T-helper 22 cell (primary cell): ENCODE measurements at regions not wholly inside any gene's neighbourhood (a gene's known extent, or its start where the extent isn't known, plus 50 kb on each side); places are given as distances from the start of the nearest gene placed in this dataset.

Source experiments
- DNase-seq: peaks from one replicate; pipeline ENCODE4 v3.0.0-alpha.2; 2020; ENCODE audit warnings: low read depth

DNA sequence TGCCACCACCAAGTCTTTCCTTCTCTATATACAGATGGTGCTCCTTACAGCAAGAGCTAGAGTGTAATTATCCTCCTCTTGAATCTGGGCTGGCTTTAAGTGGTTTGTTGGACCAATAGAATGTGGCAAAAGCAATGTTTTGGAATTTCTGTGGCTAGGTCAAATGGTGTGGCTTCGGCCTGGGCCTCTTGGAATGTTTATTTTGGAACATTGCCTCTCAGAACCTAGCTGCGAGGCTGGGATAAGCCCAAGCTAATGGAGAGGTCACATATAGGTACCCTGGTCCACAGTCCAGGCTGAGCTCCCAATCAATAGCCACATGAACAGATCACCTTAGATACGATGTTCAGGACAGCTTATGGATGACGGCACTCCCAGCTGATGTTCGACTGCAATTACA is 556.7 kb downstream of the TYW1 start:
- DNase-seq: no peak

DNA sequence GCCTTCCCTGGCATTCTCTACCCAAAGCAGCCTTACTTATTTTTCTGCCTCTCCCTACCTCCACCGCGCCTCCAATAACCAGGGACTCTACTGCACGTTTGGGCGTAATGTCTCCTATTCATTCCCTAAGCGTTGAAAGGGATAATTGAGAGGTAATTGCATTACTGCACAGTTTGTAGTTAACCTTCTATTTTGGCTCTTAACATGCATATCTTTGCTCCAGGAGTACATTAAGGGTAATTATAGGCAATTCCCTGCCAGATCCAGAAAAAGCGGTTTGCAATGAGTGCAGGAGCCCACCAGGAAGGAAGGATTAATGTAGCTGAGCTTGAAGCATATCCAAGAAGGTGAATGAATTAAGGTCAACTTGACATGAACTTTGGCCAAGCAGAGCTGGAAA is 558.4 kb downstream of the TYW1 start:
- DNase-seq: no peak

DNA sequence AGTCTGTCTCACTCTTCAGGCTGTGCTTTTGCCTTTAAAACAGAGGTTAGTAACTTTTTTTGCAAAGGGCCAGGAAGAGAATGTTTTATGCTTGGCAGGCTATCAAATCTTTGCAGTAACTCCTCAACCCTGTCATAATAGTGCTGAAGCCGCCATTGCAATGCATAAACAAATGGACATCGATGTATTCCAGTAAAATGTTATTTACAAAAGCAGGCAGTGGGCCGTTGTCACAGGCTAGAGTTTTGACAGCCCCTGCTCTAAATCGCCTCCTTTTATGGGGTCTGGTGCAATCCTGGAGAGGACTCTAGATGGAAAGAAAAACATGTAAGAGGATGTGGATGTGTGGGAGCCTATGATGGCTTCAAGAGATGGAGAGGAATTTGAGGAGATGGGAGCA is 568.3 kb downstream of the TYW1 start:
- no peak for DNase-seq

DNA sequence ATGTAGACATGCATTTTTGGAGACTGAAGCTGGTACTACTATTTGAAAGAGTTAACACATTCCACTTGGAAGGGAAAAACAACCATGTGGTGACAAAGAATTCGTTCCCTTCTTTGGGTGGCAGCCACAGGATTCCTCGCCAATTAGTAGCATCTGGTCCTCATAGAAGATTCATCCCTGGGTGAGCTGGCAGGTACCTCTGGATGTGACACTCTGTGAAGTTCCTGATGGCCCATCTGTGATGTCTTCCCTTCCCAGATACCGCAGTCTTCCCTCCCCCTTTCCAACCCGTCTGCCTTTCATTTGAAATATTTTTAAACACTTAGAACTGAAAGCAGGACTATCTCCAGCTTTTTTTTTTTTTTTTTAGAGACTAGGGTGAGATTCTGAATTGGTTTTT is 569.5 kb downstream of the TYW1 start:
- no peak for DNase-seq

DNA sequence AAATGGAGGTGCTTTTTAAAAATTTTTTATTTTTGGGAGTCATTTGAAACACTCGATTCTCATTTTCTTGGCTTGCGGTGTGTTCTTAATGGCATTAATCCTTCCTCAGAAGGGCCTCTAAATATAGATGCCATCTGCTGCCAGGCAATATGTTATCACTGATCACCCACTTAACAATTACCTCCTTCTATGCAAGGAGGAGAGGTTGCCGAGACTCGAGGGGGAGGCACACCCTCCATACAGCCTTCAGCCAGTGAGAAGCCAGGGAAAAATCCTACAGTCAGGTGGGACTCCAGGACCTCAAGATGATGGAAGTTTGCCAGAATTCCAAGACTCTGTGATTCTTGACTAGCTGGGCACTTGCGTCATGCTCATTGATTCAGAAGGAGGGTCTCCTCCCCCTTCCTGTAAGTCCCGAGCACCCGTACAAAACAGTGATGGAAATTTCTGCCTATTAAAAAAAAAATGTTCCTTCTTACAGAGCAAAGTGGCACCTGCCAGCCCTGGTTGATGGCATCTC is 574.5 kb downstream of the TYW1 start:
- no peak for DNase-seq

DNA sequence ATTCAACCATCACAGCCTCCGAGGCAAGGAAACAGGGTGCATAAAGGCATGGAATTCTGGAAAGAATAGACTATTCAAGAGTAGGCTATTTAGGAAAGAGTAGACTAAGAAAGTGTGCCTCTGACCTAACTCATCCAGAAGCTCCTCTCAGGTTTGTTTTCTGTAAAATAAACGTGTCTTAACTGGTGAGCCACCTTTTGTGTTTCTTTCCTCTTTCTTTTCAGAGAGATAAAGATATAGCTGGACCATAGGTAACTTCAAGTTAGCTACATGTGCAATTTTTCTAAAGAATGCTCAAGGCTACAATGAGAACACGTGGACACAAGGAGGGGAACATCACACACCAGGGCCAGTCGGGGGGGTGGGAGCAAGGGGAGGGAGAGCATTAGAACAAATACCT is 577.0 kb downstream of the TYW1 start:
- no peak for DNase-seq

DNA sequence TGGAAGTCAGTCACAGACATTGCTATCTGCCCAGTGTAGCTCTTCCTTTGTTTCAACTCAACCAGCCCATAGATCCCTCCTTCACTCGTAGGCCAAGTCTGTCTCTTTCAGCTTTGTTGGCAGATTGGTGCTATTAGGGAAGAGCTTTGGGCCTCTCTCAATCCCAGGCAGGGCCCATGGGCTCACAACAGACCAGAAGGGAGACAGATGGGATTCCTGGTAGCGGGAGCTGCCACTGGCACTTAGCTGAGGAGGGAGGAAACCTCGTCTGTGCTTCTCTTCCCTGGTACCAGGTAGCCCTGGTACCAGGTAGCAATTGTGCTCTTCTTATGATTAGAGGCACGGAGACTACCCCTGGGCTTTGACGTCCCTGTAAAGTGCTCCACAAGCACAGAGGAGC is 592.0 kb downstream of the TYW1 start:
- DNase-seq: no peak

GRCh38 chr7:67589183-67589582 is 592.5 kb downstream of the TYW1 start:
- DNase-seq: no peak

DNA sequence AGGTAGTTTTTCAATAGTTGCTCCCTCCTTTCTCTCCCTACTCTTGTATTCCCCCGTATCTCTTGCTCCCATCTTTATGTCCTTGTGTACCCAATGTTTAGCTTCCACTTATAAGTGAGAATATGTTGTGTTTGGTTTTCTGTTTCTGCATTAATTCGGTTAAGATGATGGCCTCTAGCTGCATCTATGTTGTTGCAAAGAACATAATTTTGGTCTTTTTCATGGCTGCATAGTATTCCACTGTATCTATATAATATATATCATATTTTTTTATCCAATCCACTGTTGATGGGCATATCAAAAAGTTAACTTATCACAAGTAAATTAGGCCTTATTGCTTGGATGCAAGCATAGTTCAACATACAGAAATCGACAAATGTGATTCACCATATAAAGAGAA is 594.0 kb downstream of the TYW1 start:
- DNase-seq: no peak

GRCh38 chr7:67593794-67594193 is 597.2 kb downstream of the TYW1 start:
- DNase-seq: no peak

GRCh38 chr7:67595431-67596180 is 599.0 kb downstream of the TYW1 start:
- no peak for DNase-seq

DNA sequence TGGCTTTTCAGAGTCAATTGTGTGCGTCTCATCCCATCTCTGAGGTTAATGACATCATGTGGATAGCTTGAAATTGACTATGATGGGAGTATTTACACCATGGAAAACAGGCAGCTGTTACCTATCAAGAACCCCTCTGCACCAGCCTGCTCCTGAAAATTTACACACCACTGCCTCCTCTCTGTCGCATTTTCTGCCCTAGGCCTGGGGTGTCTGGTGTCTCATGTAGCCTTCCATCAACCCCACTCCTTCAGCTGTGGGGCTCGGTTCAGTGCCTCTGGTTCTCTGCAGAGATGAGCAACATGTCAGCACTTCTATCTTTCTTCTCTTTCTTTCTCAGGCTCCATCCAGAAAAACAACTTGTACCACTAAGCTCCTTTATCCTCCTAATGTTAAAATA is 600.5 kb downstream of the TYW1 start:
- no peak for DNase-seq

DNA sequence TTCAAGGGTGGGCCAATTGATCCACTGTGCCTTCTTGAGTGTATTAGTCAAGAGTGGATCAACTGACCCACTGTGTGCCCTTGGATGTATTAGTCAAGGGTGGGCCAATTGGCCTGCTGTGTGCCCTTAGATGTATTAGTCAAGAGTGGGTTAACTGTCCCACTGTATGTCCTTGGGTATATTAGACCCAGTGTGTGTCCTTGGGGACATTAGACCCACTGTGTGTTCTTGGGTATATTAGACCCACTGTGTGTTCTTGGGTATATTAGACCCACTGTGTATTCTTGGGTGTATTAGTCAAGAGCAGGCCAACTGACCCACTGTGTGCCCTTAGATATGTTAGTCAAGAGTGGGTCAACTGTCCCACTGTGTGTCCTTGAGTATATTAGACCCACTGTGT is 601.8 kb downstream of the TYW1 start:
- no peak for DNase-seq

GRCh38 chr7:67599331-67600062 is 602.9 kb downstream of the TYW1 start:
- DNase-seq: no peak

DNA sequence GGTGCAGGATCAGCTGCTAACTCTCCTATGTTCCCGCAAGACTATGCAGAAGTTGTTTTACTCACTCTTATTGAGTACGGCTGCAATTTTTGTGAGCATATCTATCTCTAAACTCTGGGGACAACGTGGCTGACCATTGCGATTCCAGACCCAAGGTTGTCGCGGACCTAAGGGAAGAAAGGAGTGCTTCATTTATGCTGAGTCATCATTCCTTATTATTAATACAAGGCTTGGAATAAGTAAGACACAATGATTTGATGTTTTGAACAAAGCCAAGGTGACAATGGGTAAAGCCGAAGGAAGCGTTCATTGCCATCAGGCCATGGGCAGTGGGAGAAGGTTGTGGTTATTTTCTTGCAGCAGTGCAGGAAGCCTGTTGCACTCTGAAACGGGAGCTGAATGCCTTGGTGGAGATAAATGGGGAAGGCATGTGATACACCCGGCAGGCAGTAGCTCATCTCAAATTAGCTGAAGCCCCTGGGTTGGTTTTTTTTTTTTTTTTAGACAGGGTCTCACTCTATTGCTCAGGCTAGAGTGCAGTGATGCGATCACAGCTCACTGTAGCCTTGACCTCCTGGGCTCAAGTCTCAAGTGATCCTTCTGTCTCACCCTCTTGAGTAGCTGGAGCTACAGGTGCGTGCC is 605.7 kb downstream of the TYW1 start:
- no peak for DNase-seq

DNA sequence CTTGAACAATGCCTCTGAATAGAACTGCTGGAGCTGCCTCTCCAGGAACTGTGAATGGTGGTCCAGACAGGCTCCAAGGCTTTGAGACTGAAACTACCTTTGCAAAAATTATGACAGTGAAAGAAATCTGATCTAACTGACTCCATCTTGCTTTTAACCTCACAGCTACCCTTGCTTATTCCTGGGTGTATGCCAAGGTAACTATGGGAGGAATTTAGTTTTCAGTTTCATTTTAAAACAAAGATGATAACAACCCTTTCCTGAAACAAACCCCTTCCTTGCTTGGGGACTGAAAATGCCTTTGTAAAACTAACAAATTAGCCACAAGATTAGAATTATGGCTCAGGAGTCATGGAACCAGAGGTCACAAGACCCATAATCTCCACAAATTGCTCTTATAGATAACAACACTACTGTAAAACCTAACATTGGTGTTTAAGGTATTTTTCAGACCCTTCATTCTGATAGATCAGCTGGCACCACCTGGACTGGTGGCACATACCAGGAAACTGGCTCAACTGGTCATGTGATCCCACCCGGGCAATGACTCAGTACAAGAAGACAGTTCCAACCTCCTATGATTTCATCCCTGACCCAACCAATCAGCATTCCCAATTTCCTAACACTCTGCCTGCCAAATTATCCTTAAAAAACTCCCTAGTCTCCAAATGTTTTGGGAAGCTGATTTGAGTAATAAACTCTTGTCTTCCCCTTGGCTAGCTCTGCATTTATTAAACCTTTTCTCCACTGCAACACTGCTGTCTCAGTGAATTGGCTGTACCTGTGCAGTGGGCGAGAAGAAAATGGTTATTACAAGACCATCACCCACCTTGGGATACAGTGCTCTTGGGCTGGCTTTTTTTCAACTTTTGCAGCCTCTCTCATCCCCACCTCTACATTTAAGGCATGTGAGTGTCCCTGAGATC is 608.1 kb downstream of the TYW1 start:
- no peak for DNase-seq

DNA sequence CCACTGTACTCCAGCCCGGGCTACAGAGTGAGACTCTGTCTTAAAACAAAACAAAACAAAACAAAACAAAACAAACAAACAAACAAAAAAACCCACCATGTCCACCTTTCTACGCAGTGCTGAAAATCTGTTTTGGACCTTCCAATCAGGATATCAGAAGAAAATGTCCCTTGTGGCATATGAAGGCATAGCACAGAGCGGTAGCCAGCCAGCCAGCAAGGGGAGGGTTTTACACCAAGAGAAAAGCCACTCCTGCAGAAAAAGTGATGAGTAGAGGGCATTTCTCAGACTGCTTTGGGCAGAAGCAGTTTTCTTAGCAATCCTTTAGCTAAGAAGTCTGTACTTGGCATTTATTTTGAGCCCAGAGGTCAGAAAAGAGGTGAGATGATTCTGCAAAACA is 612.2 kb downstream of the TYW1 start:
- no peak for DNase-seq

GRCh38 chr7:67610897-67611296 is 614.3 kb downstream of the TYW1 start:
- no peak for DNase-seq

DNA sequence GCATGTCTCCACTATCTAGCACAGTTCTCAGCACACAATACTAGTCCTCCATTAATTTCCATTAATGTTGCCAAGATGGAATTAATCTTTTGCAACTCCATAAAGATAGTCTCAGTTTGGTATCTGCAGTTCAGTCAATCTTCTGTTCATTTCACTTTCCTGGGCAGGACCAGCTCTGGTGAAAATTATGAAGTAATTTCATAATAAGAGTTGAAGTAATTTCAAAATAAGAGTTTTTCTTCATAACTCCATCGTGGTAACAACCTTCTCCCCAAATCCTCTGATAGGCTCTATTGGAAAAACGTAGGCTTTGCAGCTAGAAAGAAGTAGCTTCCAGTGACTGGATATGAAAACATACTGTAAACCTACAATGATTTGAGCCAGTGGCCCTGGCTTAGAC is 618.2 kb downstream of the TYW1 start:
- no peak for DNase-seq

DNA sequence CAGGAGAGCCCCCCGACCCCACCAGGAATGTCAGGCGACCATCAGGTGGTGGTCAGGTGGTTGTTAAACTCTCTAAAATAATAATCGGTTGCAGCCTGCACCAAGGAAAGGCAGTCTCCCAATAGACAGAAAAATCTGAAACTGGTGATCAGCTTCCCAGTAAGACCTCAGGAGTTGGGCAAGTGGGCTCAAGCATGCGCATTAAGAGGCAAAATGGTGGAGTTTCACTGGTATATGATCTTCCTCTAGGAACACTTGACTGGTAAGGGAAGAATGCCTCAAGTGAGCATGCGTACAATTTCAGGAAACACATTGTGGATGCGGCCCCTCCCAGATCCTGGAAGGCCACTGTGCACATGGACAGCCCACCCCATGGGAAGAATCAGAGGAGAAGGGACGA is 619.9 kb downstream of the TYW1 start:
- no peak for DNase-seq

- no peak for DNase-seq
These were observed 622.0 kb downstream of the TYW1 start for GRCh38 chr7:67618556-67619162.

- no peak for DNase-seq
These were observed 622.5 kb downstream of the TYW1 start for GRCh38 chr7:67619175-67619574.
